B cell (primary cell): ENCODE measurements at regions not wholly inside any gene's neighbourhood (a gene's known extent, or its start where the extent isn't known, plus 50 kb on each side); places are given as distances from the start of the nearest gene placed in this dataset.

Experiments
- ATAC-seq: fragments of 200-7000 bp; cut with Tn5 transposase; one replicate; pipeline ENCODE4 v1.10.0; 2021; ENCODE audit warnings: low read depth, mild to moderate bottlenecking, moderate number of reproducible peaks, moderate library complexity
- CTCF ChIA-PET: fragments of 350-600 bp; sonication (Branson Sonifier 250); formaldehyde crosslinking; loops from one replicate; lab custom pipeline; 2021; ENCODE audit warnings: antibody characterized with exemption, inconsistent platforms; lab: Charles Lee
- POLR2A ChIA-PET: fragments of 350-600 bp; sonication (Branson Sonifier 250); formaldehyde crosslinking; loops from one replicate; lab custom pipeline; 2021; ENCODE audit warnings: antibody characterized with exemption; lab: Charles Lee
- DNase-seq: peaks from one replicate; pipeline ENCODE4 v3.0.0; 2013
- H2AFZ ChIP-seq: 2 replicates; pipeline ENCODE4 v1.6.1; 2012; ENCODE audit warnings: mild to moderate bottlenecking, low read depth, low read length; ENCODE audit not compliant: insufficient read depth, poor library complexity, severe bottlenecking
- H3K27ac ChIP-seq, 2 donors: 1 replicate in 1 of 2; 2 replicates in 1 of 2; pipeline ENCODE4 v1.5.1; 2012 to 2013; ENCODE audit warnings: low read length in 2 of 2, mild to moderate bottlenecking in 2 of 2, moderate library complexity in 1 of 2
- H3K27me3 ChIP-seq, 4 experiments: fragments of 200-600 bp in 1 of 4; sonication (generic) in 1 of 4; replicated peaks in 1 of 4; 1 replicate in 2 of 4; 2 replicates in 2 of 4; pipeline versions ENCODE4 v1.6.1 to v1.7.0; 2013 to 2016; ENCODE audit warnings: low read length in 3 of 4, mild to moderate bottlenecking in 2 of 4, mixed read lengths in 1 of 4, moderate library complexity in 1 of 4; ENCODE audit not compliant: insufficient read depth in 4 of 4, control insufficient read depth in 3 of 4; ENCODE audit errors: control extremely low read depth in 1 of 4
- H3K36me3 ChIP-seq, 2 experiments: replicated peaks in 1 of 2; 1 replicate in 1 of 2; 2 replicates in 1 of 2; pipeline versions ENCODE4 v1.6.1 to v1.7.1; 2013; ENCODE audit warnings: low read length in 1 of 2; ENCODE audit not compliant: insufficient read depth in 2 of 2, control insufficient read depth in 1 of 2; ENCODE audit errors: control extremely low read depth in 1 of 2, extremely low read depth in 1 of 2
- H3K4me1 ChIP-seq, 2 donors: fragments of 200-600 bp in 1 of 2; sonication (generic) in 1 of 2; 1 replicate in 1 of 2; 2 replicates in 1 of 2; pipeline versions ENCODE4 v1.5.1 to v1.6.1; 2013 to 2017; ENCODE audit warnings: low read length in 2 of 2; ENCODE audit not compliant: control insufficient read depth in 2 of 2, insufficient read depth in 2 of 2
- H3K4me2 ChIP-seq: replicated peaks from 2 replicates; pipeline ENCODE3; 2012; ENCODE audit warnings: mild to moderate bottlenecking, low read depth, low read length; ENCODE audit not compliant: poor library complexity, severe bottlenecking
- H3K4me3 ChIP-seq, 5 experiments: fragments of 200-600 bp in 1 of 5; sonication (generic) in 1 of 5; 1 replicate in 3 of 5; 2 replicates in 2 of 5; pipeline versions ENCODE4 v1.5.1 to v1.7.0; 2011 to 2016; ENCODE audit warnings: low read length in 4 of 5, mild to moderate bottlenecking in 4 of 5, low read depth in 2 of 5, control low read depth in 1 of 5, moderate library complexity in 1 of 5; ENCODE audit not compliant: insufficient read depth in 1 of 5; ENCODE audit errors: control extremely low read depth in 1 of 5, extremely low read depth in 1 of 5
- H3K79me2 ChIP-seq: fragments of 200-600 bp; sonication (generic); one replicate; pipeline ENCODE4 v1.6.0; 2016; ENCODE audit warnings: low read length; ENCODE audit not compliant: control insufficient read depth, insufficient read depth
- H3K9ac ChIP-seq: fragments of 200-600 bp; sonication (generic); 2 replicates; pipeline ENCODE4 v1.6.1; 2017; ENCODE audit warnings: mild to moderate bottlenecking, low read length, moderate library complexity
- H3K9me3 ChIP-seq, 3 donors: one replicate each; pipeline versions ENCODE4 v1.6.1 to v1.7.1; 2013; ENCODE audit warnings: low read length in 2 of 3; ENCODE audit not compliant: control insufficient read depth in 2 of 3, insufficient read depth in 1 of 3; ENCODE audit errors: control extremely low read depth in 1 of 3
- H4K20me1 ChIP-seq: 2 replicates; pipeline ENCODE4 v1.6.0; 2012; ENCODE audit warnings: mild to moderate bottlenecking, low read length; ENCODE audit not compliant: insufficient read depth, control insufficient read depth, poor library complexity, severe bottlenecking
- H3K27ac Mint-ChIP-seq: one replicate; pipeline ENCODE4 v1.8.0; 2021; ENCODE audit warnings: mixed read lengths
- H3K27me3 Mint-ChIP-seq: one replicate; pipeline ENCODE4 v1.8.0; 2021; ENCODE audit warnings: mixed read lengths
- H3K4me1 Mint-ChIP-seq: one replicate; pipeline ENCODE4 v1.8.0; 2021; ENCODE audit warnings: mixed read lengths
- H3K4me3 Mint-ChIP-seq: one replicate; pipeline ENCODE4 v1.8.0; 2021; ENCODE audit warnings: mixed read lengths
- H3K9me3 Mint-ChIP-seq: one replicate; pipeline ENCODE4 v1.8.0; 2022; ENCODE audit warnings: mixed read lengths; ENCODE audit not compliant: insufficient read depth
- CTCF ChIP-seq: fragments of 200-600 bp; IDR thresholded peaks from one replicate; pipeline ENCODE4 v1.8.0; 2022; ENCODE audit warnings: antibody characterized with exemption, mild to moderate bottlenecking
- EZH2 ChIP-seq: IDR thresholded peaks from 2 replicates; pipeline ENCODE4 v1.6.1; 2012; ENCODE audit warnings: borderline replicate concordance, low read depth, mild to moderate bottlenecking, moderate library complexity, low read length; ENCODE audit not compliant: insufficient read depth, poor library complexity, severe bottlenecking
- WGBS: methylation state at CpG from one replicate; pipeline ENCODE4 v1.1.5; 2013; ENCODE audit warnings: missing lambda C conversion rate; ENCODE audit not compliant: insufficient coverage; 5-methylcytosine and 5-hydroxymethylcytosine counted together
- intact Hi-C: fragments of 100-400 bp; cut with micrococcal nuclease; formaldehyde crosslinking; loops from one replicate; pipeline ENCODE4 v1.10.0; 2022

- peak; percentile 72 for ATAC-seq
- Histone ChIP-seq H3K27ac (peak overlapping the region; percentile 96 to 97), H3K27me3 (no peaks in the 10 kb centered on the region), H3K79me2 (no peaks in the 10 kb centered on the region), H2AFZ (peak overlapping the region; percentile 3), H3K9ac (peak overlapping the region; percentile 49), H3K36me3 (no peaks in the 10 kb centered on the region), H4K20me1 (no peaks in the 10 kb centered on the region), H3K4me3 (peak overlapping the region in 4 of 5 experiments; percentile 16 to 43 (median 36)), H3K4me1 (peaks cover 71 to 74% of the 10 kb centered on the region in 2 donors), H3K9me3 (peaks cover 0 to 4% (median 0%) of the 10 kb centered on the region in 3 donors), H3K4me2 (peak overlapping the region; percentile 72)
- no peaks in the 10 kb centered on the region for H3K9me3 Mint-ChIP-seq
- H3K27ac Mint-ChIP-seq: peak overlapping the region; percentile 96
- peaks cover 82% of the 10 kb centered on the region for H3K4me1 Mint-ChIP-seq
- POLR2A ChIA-PET: interaction anchor here (0.5 to 1.5 kb wide), 7 partner anchors 9 to 148 kb away, joined by 3 to 6 read pairs (median 4); no protein-coding TSS in a partner anchor
- intact Hi-C loops: loop anchor here (1.0 to 5.0 kb wide), 4 partner anchors 8 to 518 kb away; partner anchors contain the start of gene JARID2
- peak; percentile 84 for DNase-seq
- TF ChIP-seq EZH2 (no peak), CTCF (no peak)
- no peaks in the 10 kb centered on the region for H3K27me3 Mint-ChIP-seq
- 7% methylated on average over 4 of the region's 13 CpGs for WGBS
- H3K4me3 Mint-ChIP-seq: peak overlapping the region; percentile 75
- CTCF ChIA-PET: interaction anchor here (1.0 to 2.9 kb wide), 4 partner anchors 11 to 893 kb away, joined by 3 to 10 read pairs (median 3); no protein-coding TSS in a partner anchor
These were observed 516.6 kb upstream of the JARID2 start for GRCh38 chr6:14729129-14729871.

DNA sequence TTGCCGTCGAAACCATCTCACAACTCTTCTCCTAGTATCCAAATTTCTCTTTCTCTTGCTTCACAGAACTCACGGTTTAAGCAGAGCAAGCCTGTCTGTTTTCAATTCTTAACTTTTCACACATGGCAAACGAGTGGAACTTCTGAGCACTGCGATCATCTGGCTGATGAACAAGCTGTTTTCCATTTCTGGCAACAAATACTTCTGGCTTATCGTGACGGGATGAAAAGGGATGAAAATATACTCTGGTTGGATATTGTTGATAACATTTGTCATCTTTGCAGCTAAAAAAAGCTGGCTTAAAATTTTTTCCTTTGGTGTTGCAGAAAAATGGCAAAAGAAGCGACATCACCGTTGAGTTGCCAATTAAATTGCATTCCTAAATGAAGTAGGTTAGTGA is 515.2 kb upstream of the JARID2 start:
- no peak overlapping the region for H3K4me3 ChIP-seq
- H3K27me3 ChIP-seq: no peaks in the 10 kb centered on the region
- no peak for TF ChIP-seq CTCF
- TF ChIP-seq EZH2: no peak
- ChIA-PET POLR2A (interaction anchor here (0.5 kb wide), 1 partner anchor 34 kb away, joined by 5 read pairs; no protein-coding TSS in a partner anchor), CTCF (interaction anchor here (1.3 to 2.9 kb wide), 2 partner anchors 13 to 520 kb away, joined by 3 to 10 read pairs; no protein-coding TSS in a partner anchor)
- Mint-ChIP-seq H3K4me3 (peak overlapping the region; percentile 27), H3K27me3 (no peaks in the 10 kb centered on the region), H3K4me1 (peaks cover 94% of the 10 kb centered on the region), H3K27ac (peak overlapping the region; percentile 96), H3K9me3 (no peaks in the 10 kb centered on the region)
- no peaks in the 10 kb centered on the region for H3K79me2 ChIP-seq
- ATAC-seq: no peak
- no peak overlapping the region for H3K9ac ChIP-seq
- intact Hi-C loops: no loop called here
- WGBS: 97% methylated on average over 8 of the region's 9 CpGs
- no peaks in the 10 kb centered on the region for H4K20me1 ChIP-seq
- peaks cover 0 to 4% (median 0%) of the 10 kb centered on the region in 3 donors for H3K9me3 ChIP-seq
- no peak for DNase-seq
- H2AFZ ChIP-seq: no peak overlapping the region
- H3K4me1 ChIP-seq: peaks cover 84 to 87% of the 10 kb centered on the region in 2 donors
- H3K4me2 ChIP-seq: peak overlapping the region; percentile 72
- no peaks in the 10 kb centered on the region for H3K36me3 ChIP-seq
- H3K27ac ChIP-seq: peak overlapping the region; percentile 96 to 97
